ENCODE measurements at regions not wholly inside any gene's neighbourhood (a gene's known extent, or its start where the extent isn't known, plus 50 kb on each side); places are given as distances from the start of the nearest gene placed in this dataset.
A peak's percentile ranks its signal among the peaks of the same experiment; 100 is the strongest.
"Not testable (repeated sequence)": the region's sequence is repeated elsewhere in the genome, so short reads cannot be mapped to it uniquely, and the experiment has no call there.

DNA sequence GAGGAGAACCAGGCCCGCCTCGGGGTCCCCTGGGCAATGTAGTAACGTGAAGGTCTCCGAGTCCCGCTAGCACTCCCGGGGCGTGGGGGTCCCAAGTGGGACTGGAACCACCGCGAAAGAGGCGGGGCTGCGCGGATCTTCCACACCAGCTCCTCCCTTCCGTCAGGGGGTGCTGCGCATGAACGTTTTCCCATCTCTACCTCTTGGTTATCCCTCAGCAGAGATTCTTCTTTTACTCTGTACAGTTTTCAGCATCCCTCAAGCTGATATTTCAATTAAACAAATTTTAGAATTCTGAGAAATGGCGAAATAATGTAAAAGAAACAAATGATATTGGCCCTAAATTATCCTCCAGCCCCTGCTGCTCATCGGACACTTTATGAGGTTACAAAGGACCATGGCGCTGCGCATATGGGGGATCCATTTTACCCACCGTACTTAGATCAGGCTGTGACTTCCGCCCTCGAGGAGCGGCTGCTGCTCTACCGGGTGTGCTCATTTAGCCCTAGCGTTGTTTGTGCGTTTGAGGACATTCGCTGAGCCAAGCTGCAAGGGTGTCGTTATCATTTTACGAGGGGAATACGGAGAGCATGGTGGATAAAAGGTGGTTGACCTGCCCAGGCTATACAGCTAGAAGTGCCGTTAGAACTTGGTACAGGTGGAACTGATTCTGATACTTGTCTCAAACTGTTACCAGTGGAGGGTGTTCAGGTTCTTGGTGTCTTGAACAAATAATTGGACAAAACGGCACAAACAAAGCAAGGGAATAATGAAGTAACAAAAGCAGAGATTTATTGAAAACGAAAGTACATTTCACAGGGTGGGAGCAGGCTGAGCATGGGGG, 75.2 kb upstream of the CHD6 start:
- TF ChIP-seq, protein P1, sequence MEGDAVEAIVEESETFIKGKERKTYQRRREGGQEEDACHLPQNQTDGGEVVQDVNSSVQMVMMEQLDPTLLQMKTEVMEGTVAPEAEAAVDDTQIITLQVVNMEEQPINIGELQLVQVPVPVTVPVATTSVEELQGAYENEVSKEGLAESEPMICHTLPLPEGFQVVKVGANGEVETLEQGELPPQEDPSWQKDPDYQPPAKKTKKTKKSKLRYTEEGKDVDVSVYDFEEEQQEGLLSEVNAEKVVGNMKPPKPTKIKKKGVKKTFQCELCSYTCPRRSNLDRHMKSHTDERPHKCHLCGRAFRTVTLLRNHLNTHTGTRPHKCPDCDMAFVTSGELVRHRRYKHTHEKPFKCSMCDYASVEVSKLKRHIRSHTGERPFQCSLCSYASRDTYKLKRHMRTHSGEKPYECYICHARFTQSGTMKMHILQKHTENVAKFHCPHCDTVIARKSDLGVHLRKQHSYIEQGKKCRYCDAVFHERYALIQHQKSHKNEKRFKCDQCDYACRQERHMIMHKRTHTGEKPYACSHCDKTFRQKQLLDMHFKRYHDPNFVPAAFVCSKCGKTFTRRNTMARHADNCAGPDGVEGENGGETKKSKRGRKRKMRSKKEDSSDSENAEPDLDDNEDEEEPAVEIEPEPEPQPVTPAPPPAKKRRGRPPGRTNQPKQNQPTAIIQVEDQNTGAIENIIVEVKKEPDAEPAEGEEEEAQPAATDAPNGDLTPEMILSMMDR (conservative IDR thresholded peaks at IDR 0.05) = peak; percentile 62
- peak overlapping the region; percentile 98 for H3K27ac ChIP-seq

DNA sequence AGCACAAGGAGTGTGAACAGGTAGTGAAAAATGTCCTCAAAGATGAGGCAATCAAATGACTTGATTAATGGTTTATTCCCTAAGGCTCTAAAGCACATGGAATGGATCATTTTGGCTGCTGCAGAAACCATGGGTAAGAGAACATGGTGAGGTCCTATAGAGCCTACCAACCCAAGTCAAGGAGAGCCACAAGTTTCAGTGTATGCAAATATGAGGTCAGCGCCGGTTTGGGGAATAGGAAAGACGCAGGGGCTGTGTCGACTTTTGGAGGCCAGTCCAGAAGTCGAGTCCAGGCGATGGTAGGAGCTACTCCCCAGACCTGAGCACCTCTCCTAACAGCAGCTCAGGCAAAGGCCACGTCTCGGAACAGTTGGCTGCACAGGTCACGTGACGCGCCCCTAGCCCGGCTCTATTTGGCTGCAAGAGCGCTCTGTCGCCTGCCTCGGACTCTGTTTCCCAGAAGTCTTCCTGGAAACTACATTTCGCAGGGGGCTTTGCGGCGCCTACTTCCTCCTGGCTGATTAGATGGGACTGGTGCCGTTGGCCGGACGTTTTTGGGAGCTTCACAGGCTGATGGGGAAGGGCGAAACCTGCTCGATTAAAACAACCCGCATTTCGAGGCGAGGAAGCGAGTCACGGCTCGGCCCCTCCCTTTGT, 74.4 kb upstream of the CHD6 start:
- H3K27ac ChIP-seq = peak overlapping the region; percentile 98
- TF ChIP-seq, protein P1 (conservative IDR thresholded peaks at IDR 0.05) = no peak

DNA sequence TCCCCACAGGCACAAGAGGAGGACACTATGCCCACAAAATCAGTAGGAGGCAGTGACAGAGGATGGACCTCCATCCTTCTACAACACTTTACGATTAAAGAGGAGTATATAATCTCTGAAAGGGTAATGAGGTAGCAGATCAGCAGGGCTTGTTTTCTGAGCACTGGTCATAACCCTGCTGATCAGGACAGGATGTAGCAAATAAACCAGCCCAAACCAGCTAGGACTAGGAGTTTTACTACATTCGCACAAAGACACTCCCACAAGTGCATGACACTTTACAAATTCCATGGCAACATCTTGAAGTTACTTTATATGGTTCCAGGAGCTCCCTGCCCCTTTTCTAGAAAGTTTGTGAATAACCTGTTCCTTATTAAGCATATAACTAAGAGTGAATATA, 73.3 kb upstream of the CHD6 start:
- TF ChIP-seq, protein P1 (conservative IDR thresholded peaks at IDR 0.05) = no peak
- no peak overlapping the region for H3K27ac ChIP-seq

DNA sequence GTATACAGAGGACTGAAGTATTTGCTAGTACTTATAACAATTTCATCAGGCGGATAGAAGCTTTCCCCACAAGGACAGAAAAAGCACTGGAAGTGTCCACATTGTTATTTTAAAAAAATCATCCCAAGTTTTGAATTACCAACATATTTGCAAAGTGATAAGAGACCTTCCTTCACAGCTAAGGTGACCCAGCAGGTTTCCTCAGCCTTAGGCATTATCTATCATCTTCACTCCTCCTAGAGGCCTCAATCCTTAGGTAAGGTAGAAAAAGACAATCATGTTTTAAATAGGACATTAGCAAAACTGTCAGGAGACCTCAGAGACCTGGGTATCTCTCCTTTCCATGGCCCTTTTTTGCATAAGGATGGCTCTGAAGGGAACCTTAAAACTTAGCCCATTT, 72.5 kb upstream of the CHD6 start:
- TF ChIP-seq, protein P1 (conservative IDR thresholded peaks at IDR 0.05) = no peak
- H3K27ac ChIP-seq = no peak overlapping the region

DNA sequence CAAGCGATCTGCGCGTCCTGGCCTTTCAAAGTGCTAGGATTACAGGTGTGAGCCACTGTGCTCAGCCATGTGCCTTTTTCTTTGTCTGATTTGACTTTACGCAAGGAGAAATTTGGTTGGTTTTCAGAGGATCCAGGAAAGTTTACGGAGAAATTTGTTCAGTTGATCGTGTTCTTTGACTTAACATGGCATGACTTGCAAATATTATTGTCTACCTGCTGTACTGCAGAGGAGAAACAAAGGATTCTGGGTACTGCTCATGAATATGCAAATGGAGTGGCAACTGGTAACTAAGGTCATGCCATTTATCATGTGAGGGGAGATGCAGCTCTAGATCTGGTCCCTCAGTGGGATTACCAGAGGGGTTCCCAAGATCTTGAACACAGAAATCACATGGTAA, 68.8 kb upstream of the CHD6 start:
- H3K27ac ChIP-seq = no peak overlapping the region
- TF ChIP-seq, protein P1 (conservative IDR thresholded peaks at IDR 0.05) = no peak

DNA sequence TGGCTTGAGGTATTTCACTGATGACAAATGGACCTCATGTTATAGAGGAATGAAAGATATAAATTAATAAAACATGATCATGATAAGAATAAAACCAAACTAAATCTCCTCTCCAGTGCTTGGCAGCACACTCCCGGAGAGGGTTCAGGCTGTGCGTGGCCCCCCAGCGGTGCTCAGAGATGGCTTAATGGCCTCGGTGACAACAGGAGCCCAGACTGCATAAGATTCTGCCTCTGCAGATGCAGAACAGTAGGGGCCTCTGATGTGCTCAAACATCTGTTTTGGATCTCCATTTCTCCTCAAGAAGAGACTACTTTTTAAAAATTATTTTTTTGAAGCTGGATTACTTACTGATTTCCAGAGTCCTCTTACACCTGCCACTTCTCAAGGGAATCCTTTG, 67.0 kb upstream of the CHD6 start:
- H3K27ac ChIP-seq = not testable (repeated sequence)

DNA sequence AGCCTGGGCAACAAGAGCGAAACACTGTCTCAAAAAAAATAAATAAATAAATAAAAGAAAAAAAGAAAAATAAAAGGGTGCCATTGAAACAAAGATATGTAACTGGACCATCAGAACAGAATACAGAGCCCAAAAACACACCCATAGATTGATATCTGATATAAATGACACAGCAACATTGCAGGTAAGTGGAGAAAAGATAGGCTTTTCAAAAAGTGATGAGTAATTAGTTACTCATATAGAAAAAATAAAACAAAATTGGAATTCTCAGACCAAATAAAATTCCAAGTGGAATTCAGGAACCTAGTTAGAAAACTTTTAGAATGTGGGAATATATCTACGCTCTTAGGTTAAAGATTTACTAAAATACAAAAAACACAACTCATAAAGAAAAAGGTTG, 60.6 kb upstream of the CHD6 start:
- TF ChIP-seq, protein P1 (conservative IDR thresholded peaks at IDR 0.05) = no peak
- H3K27ac ChIP-seq = no peak overlapping the region

DNA sequence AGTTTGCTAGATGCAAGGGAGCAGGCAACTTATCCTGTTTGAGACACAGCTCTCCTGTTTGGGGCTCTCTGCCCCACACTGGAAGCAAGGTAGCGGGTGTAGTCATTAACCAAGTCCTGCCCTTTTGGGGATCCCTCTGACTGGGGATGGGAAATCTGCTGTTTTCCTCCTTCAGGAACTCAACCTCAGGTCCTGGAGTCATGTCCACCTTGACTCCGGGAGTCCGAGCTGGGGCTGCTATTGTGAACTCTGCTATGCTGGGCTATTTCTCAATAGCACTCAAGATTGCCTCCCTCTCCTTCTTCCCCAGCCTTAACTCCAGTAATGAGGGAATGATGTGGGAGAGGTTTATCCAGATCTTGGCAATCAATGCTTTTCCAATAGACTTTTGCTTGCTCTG, 54.1 kb upstream of the CHD6 start:
- H3K27ac ChIP-seq = no peak overlapping the region
- TF ChIP-seq, protein P1 (conservative IDR thresholded peaks at IDR 0.05) = no peak
